NCI-H2029 treated with DMSO at 0.1 percent for 48 hours (cell line): ENCODE measurements at regions not wholly inside any gene's neighbourhood (a gene's known extent, or its start where the extent isn't known, plus 50 kb on each side); places are given as distances from the start of the nearest gene placed in this dataset.

ENCODE experiments used
- DNase-seq: peaks from one replicate; lab custom pipeline; 2025; lab: John Stamatoyannopoulos, UW

DNA sequence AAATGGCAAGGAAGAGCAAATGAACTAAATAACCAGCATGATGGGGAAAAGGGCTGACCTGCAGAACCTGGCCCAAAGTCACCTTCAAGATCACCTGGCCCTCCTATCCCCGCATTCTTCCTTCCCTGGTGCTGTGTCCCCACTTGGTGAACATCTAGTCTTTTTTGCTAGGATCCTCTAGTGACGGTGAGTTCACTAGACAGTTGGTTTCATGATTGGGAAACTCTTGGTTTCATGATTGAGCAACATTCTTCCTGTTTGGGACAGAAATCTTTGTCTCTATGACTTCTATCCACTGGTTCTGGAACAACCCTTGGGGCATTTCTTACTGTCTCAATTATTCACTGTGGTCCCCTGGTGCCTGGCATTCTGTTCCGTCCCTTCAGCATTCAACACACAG is 50.2 kb upstream of the DAB2IP start:
- no peak for DNase-seq
